Large intestine (tissue), 3 donors: ENCODE measurements at regions not wholly inside any gene's neighbourhood (a gene's known extent, or its start where the extent isn't known, plus 50 kb on each side); places are given as distances from the start of the nearest gene placed in this dataset.

Experiments
- DNase-seq, 2 donors: peaks; one replicate each; pipeline versions ENCODE4 v3.0.0 to v3.0.0-alpha.2; 2013
- H3K27ac ChIP-seq: one replicate; pipeline ENCODE4 v1.5.1; 2013; ENCODE audit warnings: low read length
- H3K27me3 ChIP-seq: 2 replicates; pipeline ENCODE4 v1.6.1; 2013; ENCODE audit warnings: low read length; ENCODE audit not compliant: control insufficient read depth, insufficient read depth
- H3K36me3 ChIP-seq: 2 replicates; pipeline ENCODE4 v1.6.1; 2013; ENCODE audit warnings: low read length; ENCODE audit not compliant: control insufficient read depth, insufficient read depth
- H3K4me1 ChIP-seq: one replicate; pipeline ENCODE4 v1.6.1; 2013; ENCODE audit warnings: low read length; ENCODE audit not compliant: control insufficient read depth, insufficient read depth
- H3K4me3 ChIP-seq: one replicate; pipeline ENCODE4 v1.5.1; 2013; ENCODE audit warnings: low read length
- H3K9me3 ChIP-seq: one replicate; pipeline ENCODE4 v1.6.1; 2013; ENCODE audit warnings: mild to moderate bottlenecking, low read depth, low read length, moderate library complexity; ENCODE audit not compliant: control insufficient read depth
- WGBS: methylation state at CpG from one replicate; pipeline ENCODE4 v1.1.5; 2013; ENCODE audit warnings: low lambda C conversion rate; ENCODE audit not compliant: insufficient coverage; 5-methylcytosine and 5-hydroxymethylcytosine counted together

- Histone ChIP-seq H3K9me3 (no peaks in the 10 kb centered on the region), H3K36me3 (no peaks in the 10 kb centered on the region), H3K27ac (no peak overlapping the region), H3K4me3 (no peak overlapping the region), H3K27me3 (no peaks in the 10 kb centered on the region), H3K4me1 (peaks cover 11% of the 10 kb centered on the region)
- DNase-seq: no peak
- WGBS: no CpG with 5 or more reads among the region's 1 CpG
Observed at GRCh38 chr5:96506376-96506775, 73.3 kb upstream of the PCSK1 start.

GRCh38 chr5:96506866-96507527 lies 73.9 kb upstream of the PCSK1 start:
- H3K4me3 ChIP-seq: no peak overlapping the region
- H3K27ac ChIP-seq: no peak overlapping the region
- 100% methylated on average over 1 of the region's 7 CpGs for WGBS
- H3K27me3 ChIP-seq: no peaks in the 10 kb centered on the region
- H3K4me1 ChIP-seq: peaks cover 11% of the 10 kb centered on the region
- DNase-seq: no peak
- no peaks in the 10 kb centered on the region for H3K36me3 ChIP-seq
- H3K9me3 ChIP-seq: no peaks in the 10 kb centered on the region

GRCh38 chr5:96509316-96509715 lies 76.3 kb upstream of the PCSK1 start:
- no CpG with 5 or more reads among the region's 1 CpG for WGBS
- Histone ChIP-seq H3K27ac (peak overlapping the region; percentile 30), H3K4me3 (no peak overlapping the region), H3K9me3 (no peaks in the 10 kb centered on the region), H3K36me3 (no peaks in the 10 kb centered on the region), H3K4me1 (peaks cover 11% of the 10 kb centered on the region), H3K27me3 (no peaks in the 10 kb centered on the region)
- DNase-seq: no peak

DNA sequence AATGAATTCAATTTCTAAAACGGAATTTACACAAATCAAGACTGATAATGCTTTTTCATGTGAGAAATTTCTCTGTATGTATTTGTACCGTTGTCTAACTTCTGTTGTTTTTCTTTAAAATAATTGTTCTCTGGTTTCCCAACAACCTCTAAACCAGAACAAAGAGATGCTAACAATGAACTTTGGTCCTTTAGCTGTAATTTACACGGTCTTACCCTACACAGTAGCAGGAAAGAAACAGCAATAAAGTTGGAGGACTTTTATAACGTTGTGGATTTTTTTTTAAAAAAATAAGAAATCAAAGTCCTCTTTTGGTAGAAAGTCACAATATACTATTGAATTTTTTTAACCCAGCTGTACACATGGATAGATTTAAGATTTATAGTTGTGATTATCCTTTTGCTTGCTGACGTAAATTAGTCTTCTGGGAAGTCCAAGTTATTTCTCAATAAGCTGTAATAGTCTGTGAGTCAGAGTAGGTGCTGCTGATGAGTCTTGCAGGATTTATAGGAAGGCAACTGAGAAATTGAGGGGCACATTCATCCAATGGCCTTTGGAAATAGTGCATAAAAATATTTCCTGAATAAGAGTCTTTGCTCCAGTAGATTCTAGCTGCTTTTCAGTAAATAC lies 76.8 kb upstream of the PCSK1 start:
- H3K27ac ChIP-seq: peak overlapping the region; percentile 55
- WGBS: 29% methylated on average over 2 of the region's 5 CpGs
- H3K4me1 ChIP-seq: peaks cover 11% of the 10 kb centered on the region
- no peaks in the 10 kb centered on the region for H3K36me3 ChIP-seq
- no peaks in the 10 kb centered on the region for H3K27me3 ChIP-seq
- no peak overlapping the region for H3K4me3 ChIP-seq
- DNase-seq: peak; percentile 69 to 88
- no peaks in the 10 kb centered on the region for H3K9me3 ChIP-seq

GRCh38 chr5:96516631-96517071 lies 83.6 kb upstream of the PCSK1 start:
- Histone ChIP-seq H3K4me3 (no peak overlapping the region), H3K36me3 (no peaks in the 10 kb centered on the region), H3K4me1 (no peaks in the 10 kb centered on the region), H3K9me3 (no peaks in the 10 kb centered on the region), H3K27me3 (no peaks in the 10 kb centered on the region), H3K27ac (no peak overlapping the region)
- WGBS: no CpG with 5 or more reads among the region's 6 CpGs
- DNase-seq: no peak

DNA sequence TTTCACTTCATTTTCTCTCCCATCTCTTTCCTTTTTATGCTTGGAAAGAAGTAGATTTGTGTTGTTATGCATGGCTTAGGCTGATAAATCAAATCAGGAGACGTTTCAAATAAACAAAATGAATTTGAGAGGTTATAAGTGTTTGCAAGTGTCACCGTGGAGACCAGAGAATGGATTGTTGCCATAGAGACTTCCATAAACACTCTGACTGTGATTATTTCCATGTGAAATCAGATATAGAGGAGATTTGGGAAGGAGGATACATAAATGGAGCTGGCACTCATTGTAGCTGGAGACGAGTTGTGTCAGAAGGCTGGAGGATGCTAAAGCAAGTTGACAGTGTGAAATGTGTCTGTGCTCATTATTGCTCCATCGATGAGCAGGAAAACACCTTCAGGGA lies 84.2 kb upstream of the PCSK1 start:
- 69% methylated on average over 2 of the region's 4 CpGs for WGBS
- Histone ChIP-seq H3K27ac (no peak overlapping the region), H3K9me3 (no peaks in the 10 kb centered on the region), H3K4me1 (no peaks in the 10 kb centered on the region), H3K27me3 (no peaks in the 10 kb centered on the region), H3K36me3 (no peaks in the 10 kb centered on the region), H3K4me3 (no peak overlapping the region)
- no peak for DNase-seq

GRCh38 chr5:96520345-96520744 lies 87.3 kb upstream of the PCSK1 start:
- Histone ChIP-seq H3K4me3 (no peak overlapping the region), H3K27ac (no peak overlapping the region), H3K4me1 (no peaks in the 10 kb centered on the region), H3K36me3 (no peaks in the 10 kb centered on the region), H3K27me3 (no peaks in the 10 kb centered on the region), H3K9me3 (no peaks in the 10 kb centered on the region)
- no peak for DNase-seq

- Histone ChIP-seq H3K27me3 (no peaks in the 10 kb centered on the region), H3K9me3 (no peaks in the 10 kb centered on the region), H3K4me1 (no peaks in the 10 kb centered on the region), H3K27ac (no peak overlapping the region), H3K4me3 (no peak overlapping the region), H3K36me3 (no peaks in the 10 kb centered on the region)
- no CpG with 5 or more reads among the region's 7 CpGs for WGBS
- no peak for DNase-seq
Observed at GRCh38 chr5:96522635-96523355, 89.7 kb upstream of the PCSK1 start.

DNA sequence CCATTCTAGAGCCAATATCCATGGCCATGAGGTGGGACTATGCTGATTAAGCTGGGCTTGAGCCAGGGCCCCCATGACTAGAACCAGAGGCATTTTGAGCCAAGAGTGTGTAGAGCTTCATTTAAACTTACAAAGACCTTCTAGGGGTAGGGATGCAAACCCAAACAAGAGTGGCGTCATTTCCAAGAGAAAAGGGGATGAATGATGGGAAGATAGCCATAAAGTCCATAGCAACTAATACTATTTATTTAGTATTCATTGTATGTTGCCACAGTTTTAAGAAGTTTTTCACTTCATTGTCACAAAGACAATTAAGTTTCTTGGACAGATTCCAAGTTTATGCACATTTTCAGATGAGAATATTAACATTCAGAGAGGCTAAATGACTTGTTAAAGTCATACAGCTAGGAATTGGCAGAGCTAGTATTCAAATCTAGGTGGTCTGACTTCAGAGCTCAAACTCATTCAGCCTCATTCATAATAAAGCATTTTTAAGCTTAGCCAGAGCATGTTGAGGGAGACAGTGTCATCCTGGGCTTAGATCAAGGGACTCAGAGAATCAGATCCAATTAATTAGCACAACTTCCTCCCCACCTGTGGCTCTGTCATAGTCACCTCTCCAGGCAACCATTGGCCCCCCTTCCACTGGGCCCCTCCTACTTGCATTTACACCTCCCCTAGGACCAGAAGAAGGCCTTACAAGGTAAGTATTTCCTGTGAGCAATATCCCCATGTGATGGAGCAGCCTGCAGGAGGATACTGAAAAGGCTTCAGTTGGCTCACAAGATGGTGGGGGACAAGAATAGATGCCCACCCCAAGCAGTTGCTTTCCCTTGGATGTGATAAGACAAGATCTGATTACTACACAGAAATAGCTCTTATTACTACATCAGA lies 95.0 kb upstream of the PCSK1 start:
- Histone ChIP-seq H3K36me3 (no peaks in the 10 kb centered on the region), H3K27me3 (no peaks in the 10 kb centered on the region), H3K9me3 (no peaks in the 10 kb centered on the region), H3K4me1 (no peaks in the 10 kb centered on the region), H3K4me3 (no peak overlapping the region), H3K27ac (no peak overlapping the region)
- WGBS: 100% methylated on average over 1 of the region's 1 CpG
- no peak for DNase-seq

GRCh38 chr5:96528826-96529474 lies 95.9 kb upstream of the PCSK1 start:
- 100% methylated on average over 1 of the region's 4 CpGs for WGBS
- H3K4me3 ChIP-seq: no peak overlapping the region
- H3K9me3 ChIP-seq: no peaks in the 10 kb centered on the region
- no peak overlapping the region for H3K27ac ChIP-seq
- H3K27me3 ChIP-seq: no peaks in the 10 kb centered on the region
- no peaks in the 10 kb centered on the region for H3K36me3 ChIP-seq
- DNase-seq: no peak
- no peaks in the 10 kb centered on the region for H3K4me1 ChIP-seq
